ENCODE measurements at regions not wholly inside any gene's neighbourhood (a gene's known extent, or its start where the extent isn't known, plus 50 kb on each side); places are given as distances from the start of the nearest gene placed in this dataset.

DNA sequence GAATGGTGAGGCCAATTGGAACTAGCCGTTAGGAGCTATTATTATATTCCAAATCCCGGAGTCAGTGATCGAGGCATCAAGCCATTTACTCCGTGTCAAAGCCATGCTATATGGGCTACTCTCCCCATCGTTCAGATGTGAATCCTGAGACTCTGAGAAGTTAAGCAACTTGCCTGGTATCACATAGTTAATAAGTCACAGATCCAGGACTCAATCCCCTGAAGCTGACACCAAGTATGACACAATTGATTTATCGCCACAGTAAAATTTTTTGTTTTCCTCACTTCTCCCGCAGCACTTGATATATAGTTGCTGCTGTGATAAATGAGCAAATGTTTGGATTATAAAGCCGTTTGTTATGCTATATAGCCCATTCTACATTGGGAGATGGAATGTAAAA is 50.8 kb upstream of the TSHZ2 start:
- H3K4me2 ChIP-seq (ENCODE audit: low read length) = no peak overlapping the region
- CTCF ChIA-PET (ENCODE audit: unreplicated experiment) = no interaction called here

DNA sequence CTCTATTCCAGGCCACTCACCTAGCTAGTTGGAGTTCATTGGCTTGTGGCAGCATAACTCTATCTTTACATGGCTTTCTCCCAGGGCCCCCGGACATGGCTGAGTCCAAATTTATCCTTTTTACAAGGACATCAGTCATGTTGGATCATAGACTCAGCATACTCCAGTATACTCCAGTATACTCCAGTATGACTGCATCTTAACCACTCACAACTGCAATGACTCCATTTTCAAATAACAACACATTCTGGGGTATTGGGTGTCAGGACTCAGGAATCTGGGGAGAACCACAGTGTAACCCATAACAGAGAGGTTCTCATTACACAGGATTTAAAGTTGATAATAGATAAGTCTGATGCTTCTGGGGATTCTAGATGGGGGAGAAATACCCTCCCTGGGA is 53.8 kb upstream of the TSHZ2 start:
- Histone ChIP-seq H3K36me3 (ENCODE audit: insufficient read depth, low read length) (no peaks in the 10 kb centered on the region), H3K4me3 (ENCODE audit: low read depth, low read length, poor library complexity, severe bottlenecking) (no peak overlapping the region), H3K27ac (ENCODE audit: low read depth, low read length, poor library complexity, severe bottlenecking) (no peak overlapping the region), H2AFZ (ENCODE audit: low read length) (no peak overlapping the region), H3K9me2 (ENCODE audit: insufficient read depth, low read length) (no peaks in the 10 kb centered on the region), H4K20me1 (ENCODE audit: insufficient read depth, low read length) (no peaks in the 10 kb centered on the region), H3K79me2 (ENCODE audit: insufficient read depth, low read depth, low read length) (no peaks in the 10 kb centered on the region), H3K4me1 (ENCODE audit: insufficient read depth, low read length, poor library complexity, severe bottlenecking) (no peaks in the 10 kb centered on the region), H3K9me3 (ENCODE audit: low read length) (peaks cover 8% of the 10 kb centered on the region; the same call in 1 of the 2 replicates), H3K4me2 (ENCODE audit: low read length) (no peak overlapping the region)
- no TSS peak for BruUV-seq (replicated peaks)
- DNase-seq (ENCODE audit: low spot score) = no peak
- CTCF ChIA-PET (ENCODE audit: unreplicated experiment) = no interaction called here
- no peak for TF ChIP-seq EZH2phosphoT487 (IDR thresholded peaks at IDR 0.05; ENCODE audit: borderline replicate concordance, low read depth, low read length)
- intact Hi-C loops (cut with micrococcal nuclease; ENCODE audit: unreplicated experiment) = no loop called here
- POLR2A ChIA-PET = interaction anchor here (0.9 kb wide), 1 partner anchor 27 kb away, joined by 4 read pairs; no protein-coding TSS in a partner anchor

More for the DNA sequence above, 50.8 kb upstream of the TSHZ2 start:
- no TSS peak for BruUV-seq (replicated peaks)
- Histone ChIP-seq H3K4me1 (ENCODE audit: insufficient read depth, low read length, poor library complexity, severe bottlenecking) (no peaks in the 10 kb centered on the region), H3K36me3 (ENCODE audit: insufficient read depth, low read length) (no peaks in the 10 kb centered on the region), H3K27ac (ENCODE audit: low read depth, low read length, poor library complexity, severe bottlenecking) (no peak overlapping the region), H2AFZ (ENCODE audit: low read length) (no peak overlapping the region), H3K9me2 (ENCODE audit: insufficient read depth, low read length) (no peaks in the 10 kb centered on the region), H3K79me2 (ENCODE audit: insufficient read depth, low read depth, low read length) (no peaks in the 10 kb centered on the region), H4K20me1 (ENCODE audit: insufficient read depth, low read length) (no peaks in the 10 kb centered on the region), H3K9me3 (ENCODE audit: low read length) (no peaks in the 10 kb centered on the region), H3K4me3 (ENCODE audit: low read depth, low read length, poor library complexity, severe bottlenecking) (no peak overlapping the region)
- TF ChIP-seq, protein P1, sequence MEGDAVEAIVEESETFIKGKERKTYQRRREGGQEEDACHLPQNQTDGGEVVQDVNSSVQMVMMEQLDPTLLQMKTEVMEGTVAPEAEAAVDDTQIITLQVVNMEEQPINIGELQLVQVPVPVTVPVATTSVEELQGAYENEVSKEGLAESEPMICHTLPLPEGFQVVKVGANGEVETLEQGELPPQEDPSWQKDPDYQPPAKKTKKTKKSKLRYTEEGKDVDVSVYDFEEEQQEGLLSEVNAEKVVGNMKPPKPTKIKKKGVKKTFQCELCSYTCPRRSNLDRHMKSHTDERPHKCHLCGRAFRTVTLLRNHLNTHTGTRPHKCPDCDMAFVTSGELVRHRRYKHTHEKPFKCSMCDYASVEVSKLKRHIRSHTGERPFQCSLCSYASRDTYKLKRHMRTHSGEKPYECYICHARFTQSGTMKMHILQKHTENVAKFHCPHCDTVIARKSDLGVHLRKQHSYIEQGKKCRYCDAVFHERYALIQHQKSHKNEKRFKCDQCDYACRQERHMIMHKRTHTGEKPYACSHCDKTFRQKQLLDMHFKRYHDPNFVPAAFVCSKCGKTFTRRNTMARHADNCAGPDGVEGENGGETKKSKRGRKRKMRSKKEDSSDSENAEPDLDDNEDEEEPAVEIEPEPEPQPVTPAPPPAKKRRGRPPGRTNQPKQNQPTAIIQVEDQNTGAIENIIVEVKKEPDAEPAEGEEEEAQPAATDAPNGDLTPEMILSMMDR (conservative IDR thresholded peaks at IDR 0.05; ENCODE audit: low read length) = no peak
- no peak for TF ChIP-seq EZH2phosphoT487 (IDR thresholded peaks at IDR 0.05; ENCODE audit: borderline replicate concordance, low read depth, low read length)
- POLR2A ChIA-PET = interaction anchor here (0.8 kb wide), 1 partner anchor 15 kb away, joined by 4 read pairs; no protein-coding TSS in a partner anchor
- intact Hi-C loops (cut with micrococcal nuclease; ENCODE audit: unreplicated experiment) = no loop called here
- DNase-seq (ENCODE audit: low spot score) = no peak

DNA sequence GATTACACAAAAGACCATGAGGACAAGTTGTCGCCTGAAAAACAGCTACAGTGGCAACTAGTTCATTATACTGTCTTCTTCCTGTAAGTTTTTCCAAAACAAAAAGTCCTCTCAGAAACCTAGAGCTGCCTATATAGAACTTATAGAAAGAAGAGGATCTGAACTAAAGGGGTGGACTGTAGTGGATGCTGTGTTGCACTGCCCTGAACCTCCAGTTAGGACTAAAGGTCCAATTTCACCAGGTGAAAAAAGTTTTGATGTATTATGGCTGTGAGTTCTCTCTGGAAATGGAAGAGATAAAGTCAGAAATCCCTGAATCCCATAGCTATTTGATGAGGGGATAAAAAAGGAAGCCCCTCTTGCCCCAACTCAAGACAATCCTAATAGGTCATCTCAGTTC is 56.6 kb upstream of the TSHZ2 start:
- H3K79me2 ChIP-seq (ENCODE audit: insufficient read depth, low read depth, low read length) = no peaks in the 10 kb centered on the region
- H3K27ac ChIP-seq (ENCODE audit: low read depth, low read length, poor library complexity, severe bottlenecking) = no peak overlapping the region
- no peaks in the 10 kb centered on the region for H3K36me3 ChIP-seq (ENCODE audit: insufficient read depth, low read length)
- no peak overlapping the region for H3K4me3 ChIP-seq (ENCODE audit: low read depth, low read length, poor library complexity, severe bottlenecking)
- no TSS peak for BruUV-seq (replicated peaks)
- no peak for DNase-seq (ENCODE audit: low spot score)
- H4K20me1 ChIP-seq (ENCODE audit: insufficient read depth, low read length) = no peaks in the 10 kb centered on the region
- peaks cover 8% of the 10 kb centered on the region; the same call in 1 of the 2 replicates for H3K9me3 ChIP-seq (ENCODE audit: low read length)
- intact Hi-C loops (cut with micrococcal nuclease; ENCODE audit: unreplicated experiment) = no loop called here
- H3K9me2 ChIP-seq (ENCODE audit: insufficient read depth, low read length) = no peaks in the 10 kb centered on the region
- no peak for TF ChIP-seq EZH2phosphoT487 (IDR thresholded peaks at IDR 0.05; ENCODE audit: borderline replicate concordance, low read depth, low read length)
- TF ChIP-seq, protein P1 (conservative IDR thresholded peaks at IDR 0.05; ENCODE audit: low read length) = no peak
- H3K4me1 ChIP-seq (ENCODE audit: insufficient read depth, low read length, poor library complexity, severe bottlenecking) = no peaks in the 10 kb centered on the region
- ChIA-PET CTCF (ENCODE audit: unreplicated experiment) (no interaction called here), POLR2A (no interaction called here)
- no peak overlapping the region for H3K4me2 ChIP-seq (ENCODE audit: low read length)
- H2AFZ ChIP-seq (ENCODE audit: low read length) = no peak overlapping the region
